ENCODE measurements at regions not wholly inside any gene's neighbourhood (a gene's known extent, or its start where the extent isn't known, plus 50 kb on each side); places are given as distances from the start of the nearest gene placed in this dataset.

DNA sequence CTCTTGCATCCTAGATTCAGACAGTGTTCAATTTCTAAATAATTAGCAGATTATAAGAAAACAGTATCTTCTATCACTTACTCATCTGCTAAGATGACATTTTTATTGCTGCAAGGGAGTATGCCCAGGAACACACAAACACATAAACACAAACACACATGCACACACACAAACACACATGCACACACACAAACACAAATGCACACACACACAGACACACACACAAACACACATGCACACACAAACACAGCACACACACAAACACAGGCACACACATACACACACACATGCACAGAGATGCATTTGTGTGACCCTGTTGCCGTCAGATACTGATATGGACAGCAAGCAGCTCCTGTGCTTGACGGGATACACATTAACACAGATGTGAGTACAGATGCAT, 612.9 kb downstream of the IRX1 start:
- no peak for TF ChIP-seq CTCF (IDR thresholded peaks at IDR 0.05; ENCODE audit: control insufficient read depth, extremely low read depth, insufficient read depth)
- DNase-seq (ENCODE audit: low read depth) = no peak
- no peak overlapping the region for H3K4me3 ChIP-seq (ENCODE audit: low read depth, low read length)

GRCh38 chr5:4208996-4209395, 613.4 kb downstream of the IRX1 start:
- no peak for DNase-seq (ENCODE audit: low read depth)
- no peak overlapping the region for H3K4me3 ChIP-seq (ENCODE audit: low read depth, low read length)
- TF ChIP-seq CTCF (IDR thresholded peaks at IDR 0.05; ENCODE audit: control insufficient read depth, extremely low read depth, insufficient read depth) = no peak

- H3K4me3 ChIP-seq (ENCODE audit: low read depth, low read length) = no peak overlapping the region
- no peak for DNase-seq (ENCODE audit: low read depth)
- TF ChIP-seq CTCF (IDR thresholded peaks at IDR 0.05; ENCODE audit: control insufficient read depth, extremely low read depth, insufficient read depth) = no peak
These were observed 616.6 kb downstream of the IRX1 start for GRCh38 chr5:4212071-4212739.

- no peak overlapping the region for H3K4me3 ChIP-seq (ENCODE audit: low read depth, low read length)
- no peak for DNase-seq (ENCODE audit: low read depth)
- no peak for TF ChIP-seq CTCF (IDR thresholded peaks at IDR 0.05; ENCODE audit: control insufficient read depth, extremely low read depth, insufficient read depth)
These were observed 617.6 kb downstream of the IRX1 start for GRCh38 chr5:4212981-4213819.

GRCh38 chr5:4215143-4215542, 619.5 kb downstream of the IRX1 start:
- no peak for DNase-seq (ENCODE audit: low read depth)
- no peak for TF ChIP-seq CTCF (IDR thresholded peaks at IDR 0.05; ENCODE audit: control insufficient read depth, extremely low read depth, insufficient read depth)
- no peak overlapping the region for H3K4me3 ChIP-seq (ENCODE audit: low read depth, low read length)

- no peak for TF ChIP-seq CTCF (IDR thresholded peaks at IDR 0.05; ENCODE audit: control insufficient read depth, extremely low read depth, insufficient read depth)
- DNase-seq (ENCODE audit: low read depth) = no peak
These were observed 620.5 kb downstream of the IRX1 start for GRCh38 chr5:4216142-4216541.

More at GRCh38 chr5:4216142-4216541, 620.5 kb downstream of the IRX1 start:
- no peak overlapping the region for H3K4me3 ChIP-seq (ENCODE audit: low read depth, low read length)

Data from LNCaP clone FGC (cell line).